ENCODE measurements at regions not wholly inside any gene's neighbourhood (a gene's known extent, or its start where the extent isn't known, plus 50 kb on each side); places are given as distances from the start of the nearest gene placed in this dataset.

DNA sequence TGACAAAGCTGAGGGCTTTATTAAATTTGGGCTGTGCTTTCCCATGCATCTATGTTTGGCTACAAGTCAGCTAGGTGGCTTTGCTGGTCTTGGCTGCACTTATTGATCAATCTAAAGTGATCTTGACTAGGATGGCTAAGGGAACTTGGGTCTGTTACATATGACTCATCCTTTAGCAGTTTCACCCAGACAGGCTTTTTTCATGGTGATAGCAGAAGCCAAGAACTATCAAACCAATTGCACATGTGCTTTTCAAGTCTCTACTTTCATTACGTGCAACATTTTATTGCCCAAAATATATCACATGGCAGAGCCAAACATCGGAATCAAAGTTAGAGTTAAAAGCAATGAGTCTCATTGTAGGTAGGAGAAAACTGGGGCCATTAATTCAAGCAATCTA lies 626.3 kb downstream of the TENT5A start:
- no peaks in the 10 kb centered on the region for H3K4me1 Mint-ChIP-seq
- TF ChIP-seq CBFB (CRISPR knock-in tag; IDR thresholded peaks at IDR 0.05; ENCODE audit: low read depth) (no peak), NR1H2 (CRISPR knock-in tag; IDR thresholded peaks at IDR 0.05) (no peak), ZNF219 (CRISPR knock-in tag; IDR thresholded peaks at IDR 0.05; ENCODE audit: borderline replicate concordance) (no peak), TCF7 (CRISPR knock-in tag; IDR thresholded peaks at IDR 0.05; ENCODE audit: low read depth) (no peak), PRDM15 (CRISPR knock-in tag; IDR thresholded peaks at IDR 0.05) (no peak), FOXP1 (CRISPR knock-in tag; IDR thresholded peaks at IDR 0.05; ENCODE audit: borderline replicate concordance) (no peak), RORB (CRISPR knock-in tag; IDR thresholded peaks at IDR 0.05) (no peak), ZNF671 (CRISPR knock-in tag; IDR thresholded peaks at IDR 0.05) (no peak)
- TF ChIP-seq, protein P1, sequence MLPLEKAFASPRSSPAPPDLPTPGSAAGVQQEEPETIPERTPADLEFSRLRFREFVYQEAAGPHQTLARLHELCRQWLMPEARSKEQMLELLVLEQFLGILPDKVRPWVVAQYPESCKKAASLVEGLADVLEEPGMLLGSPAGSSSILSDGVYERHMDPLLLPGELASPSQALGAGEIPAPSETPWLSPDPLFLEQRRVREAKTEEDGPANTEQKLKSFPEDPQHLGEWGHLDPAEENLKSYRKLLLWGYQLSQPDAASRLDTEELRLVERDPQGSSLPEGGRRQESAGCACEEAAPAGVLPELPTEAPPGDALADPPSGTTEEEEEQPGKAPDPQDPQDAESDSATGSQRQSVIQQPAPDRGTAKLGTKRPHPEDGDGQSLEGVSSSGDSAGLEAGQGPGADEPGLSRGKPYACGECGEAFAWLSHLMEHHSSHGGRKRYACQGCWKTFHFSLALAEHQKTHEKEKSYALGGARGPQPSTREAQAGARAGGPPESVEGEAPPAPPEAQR (CRISPR knock-in tag; IDR thresholded peaks at IDR 0.05), result no peak
- TF ChIP-seq, protein P2, sequence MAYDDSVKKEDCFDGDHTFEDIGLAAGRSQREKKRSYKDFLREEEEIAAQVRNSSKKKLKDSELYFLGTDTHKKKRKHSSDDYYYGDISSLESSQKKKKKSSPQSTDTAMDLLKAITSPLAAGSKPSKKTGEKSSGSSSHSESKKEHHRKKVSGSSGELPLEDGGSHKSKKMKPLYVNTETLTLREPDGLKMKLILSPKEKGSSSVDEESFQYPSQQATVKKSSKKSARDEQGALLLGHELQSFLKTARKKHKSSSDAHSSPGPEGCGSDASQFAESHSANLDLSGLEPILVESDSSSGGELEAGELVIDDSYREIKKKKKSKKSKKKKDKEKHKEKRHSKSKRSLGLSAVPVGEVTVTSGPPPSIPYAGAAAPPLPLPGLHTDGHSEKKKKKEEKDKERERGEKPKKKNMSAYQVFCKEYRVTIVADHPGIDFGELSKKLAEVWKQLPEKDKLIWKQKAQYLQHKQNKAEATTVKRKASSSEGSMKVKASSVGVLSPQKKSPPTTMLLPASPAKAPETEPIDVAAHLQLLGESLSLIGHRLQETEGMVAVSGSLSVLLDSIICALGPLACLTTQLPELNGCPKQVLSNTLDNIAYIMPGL (CRISPR knock-in tag; IDR thresholded peaks at IDR 0.05), result no peak
- TF ChIP-seq, protein P3, sequence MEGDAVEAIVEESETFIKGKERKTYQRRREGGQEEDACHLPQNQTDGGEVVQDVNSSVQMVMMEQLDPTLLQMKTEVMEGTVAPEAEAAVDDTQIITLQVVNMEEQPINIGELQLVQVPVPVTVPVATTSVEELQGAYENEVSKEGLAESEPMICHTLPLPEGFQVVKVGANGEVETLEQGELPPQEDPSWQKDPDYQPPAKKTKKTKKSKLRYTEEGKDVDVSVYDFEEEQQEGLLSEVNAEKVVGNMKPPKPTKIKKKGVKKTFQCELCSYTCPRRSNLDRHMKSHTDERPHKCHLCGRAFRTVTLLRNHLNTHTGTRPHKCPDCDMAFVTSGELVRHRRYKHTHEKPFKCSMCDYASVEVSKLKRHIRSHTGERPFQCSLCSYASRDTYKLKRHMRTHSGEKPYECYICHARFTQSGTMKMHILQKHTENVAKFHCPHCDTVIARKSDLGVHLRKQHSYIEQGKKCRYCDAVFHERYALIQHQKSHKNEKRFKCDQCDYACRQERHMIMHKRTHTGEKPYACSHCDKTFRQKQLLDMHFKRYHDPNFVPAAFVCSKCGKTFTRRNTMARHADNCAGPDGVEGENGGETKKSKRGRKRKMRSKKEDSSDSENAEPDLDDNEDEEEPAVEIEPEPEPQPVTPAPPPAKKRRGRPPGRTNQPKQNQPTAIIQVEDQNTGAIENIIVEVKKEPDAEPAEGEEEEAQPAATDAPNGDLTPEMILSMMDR (IDR thresholded peaks at IDR 0.05), result no peak
- POLR2A ChIA-PET, result no interaction called here
- H3K36me3 Mint-ChIP-seq, result 0 out of 2 replicates have a peak, but pooled peaks cover 7% of the 10 kb centered on the region
- DNase-seq (ENCODE audit: low spot score), result no peak
- no peak overlapping the region for H3K27ac Mint-ChIP-seq
- peaks cover 11% of the 10 kb centered on the region for H3K9me3 Mint-ChIP-seq
- no peak for ATAC-seq
- CTCF ChIA-PET, result no interaction called here
- H3K4me3 Mint-ChIP-seq, result no peak overlapping the region
- no peaks in the 10 kb centered on the region for H3K27me3 Mint-ChIP-seq (ENCODE audit: low read depth)

GRCh38 chr6:81120280-81120679 lies 632.2 kb downstream of the TENT5A start:
- TF ChIP-seq, protein P3 (IDR thresholded peaks at IDR 0.05), result no peak
- TF ChIP-seq E2F4 (CRISPR knock-in tag; IDR thresholded peaks at IDR 0.05; ENCODE audit: borderline replicate concordance, low read depth), result no peak
- TF ChIP-seq OVOL2 (CRISPR knock-in tag; IDR thresholded peaks at IDR 0.05; ENCODE audit: borderline replicate concordance), result no peak
- TF ChIP-seq, protein P4, sequence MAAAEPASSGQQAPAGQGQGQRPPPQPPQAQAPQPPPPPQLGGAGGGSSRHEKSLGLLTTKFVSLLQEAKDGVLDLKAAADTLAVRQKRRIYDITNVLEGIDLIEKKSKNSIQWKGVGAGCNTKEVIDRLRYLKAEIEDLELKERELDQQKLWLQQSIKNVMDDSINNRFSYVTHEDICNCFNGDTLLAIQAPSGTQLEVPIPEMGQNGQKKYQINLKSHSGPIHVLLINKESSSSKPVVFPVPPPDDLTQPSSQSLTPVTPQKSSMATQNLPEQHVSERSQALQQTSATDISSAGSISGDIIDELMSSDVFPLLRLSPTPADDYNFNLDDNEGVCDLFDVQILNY (CRISPR knock-in tag; IDR thresholded peaks at IDR 0.05), result no peak
- no peak for TF ChIP-seq ATF1 (CRISPR knock-in tag; IDR thresholded peaks at IDR 0.05)
- no peak for TF ChIP-seq FOXP1 (CRISPR knock-in tag; IDR thresholded peaks at IDR 0.05; ENCODE audit: borderline replicate concordance)
- ATAC-seq (no peak), DNase-seq (ENCODE audit: low spot score) (no peak)
- H3K27me3 Mint-ChIP-seq (ENCODE audit: low read depth), result no peaks in the 10 kb centered on the region
- H3K36me3 Mint-ChIP-seq, result peaks cover 36% of the 10 kb centered on the region
- ChIA-PET POLR2A (no interaction called here), CTCF (no interaction called here)
- H3K4me1 Mint-ChIP-seq, result no peaks in the 10 kb centered on the region
- H3K27ac Mint-ChIP-seq, result no peak overlapping the region
- H3K4me3 Mint-ChIP-seq, result no peak overlapping the region
- H3K9me3 Mint-ChIP-seq, result peaks cover 64% of the 10 kb centered on the region

Data from WTC11 (cell line).